NCI-H2081 (cell line): ENCODE measurements at regions not wholly inside any gene's neighbourhood (a gene's known extent, or its start where the extent isn't known, plus 50 kb on each side); places are given as distances from the start of the nearest gene placed in this dataset.

ENCODE experiments used
- DNase-seq, 2 experiments: peaks; one replicate each; lab custom pipeline; 2025; lab: John Stamatoyannopoulos, UW

- no peak for DNase-seq
Measured at GRCh38 chr5:159752622-159753275, 163.5 kb upstream of the ADRA1B start.

- DNase-seq: no peak
Measured at GRCh38 chr5:159758189-159758588, 158.1 kb upstream of the ADRA1B start.

GRCh38 chr5:159759791-159760290, 156.4 kb upstream of the ADRA1B start:
- DNase-seq: no peak

GRCh38 chr5:159762921-159763320, 153.4 kb upstream of the ADRA1B start:
- no peak for DNase-seq

- DNase-seq: no peak
Measured at GRCh38 chr5:159763562-159763961, 152.7 kb upstream of the ADRA1B start.

- no peak for DNase-seq
Measured at GRCh38 chr5:159764283-159765134, 151.8 kb upstream of the ADRA1B start.

GRCh38 chr5:159765135-159765433, 151.2 kb upstream of the ADRA1B start:
- DNase-seq: no peak

- no peak for DNase-seq
Measured at GRCh38 chr5:159765760-159766517, 150.3 kb upstream of the ADRA1B start.

GRCh38 chr5:159768243-159768642, 148.0 kb upstream of the ADRA1B start:
- no peak for DNase-seq

- no peak for DNase-seq
Measured at GRCh38 chr5:159772698-159773061, 143.6 kb upstream of the ADRA1B start.

GRCh38 chr5:159773062-159773924, 143.0 kb upstream of the ADRA1B start:
- peak; percentile 40 to 68 for DNase-seq

GRCh38 chr5:159774476-159775031, 141.7 kb upstream of the ADRA1B start:
- DNase-seq: peak; percentile 10 to 38

GRCh38 chr5:159775890-159776289, 140.4 kb upstream of the ADRA1B start:
- no peak for DNase-seq

GRCh38 chr5:159777049-159777660, 139.1 kb upstream of the ADRA1B start:
- no peak for DNase-seq

GRCh38 chr5:159779481-159779880, 136.8 kb upstream of the ADRA1B start:
- no peak for DNase-seq

GRCh38 chr5:159780246-159780645, 136.0 kb upstream of the ADRA1B start:
- DNase-seq: no peak

- no peak for DNase-seq
Measured at GRCh38 chr5:159781626-159782157, 134.6 kb upstream of the ADRA1B start.

GRCh38 chr5:159782197-159782994, 133.9 kb upstream of the ADRA1B start:
- DNase-seq: no peak

GRCh38 chr5:159782995-159783300, 133.3 kb upstream of the ADRA1B start:
- DNase-seq: no peak

- DNase-seq: no peak
Measured at GRCh38 chr5:159783726-159784247, 132.5 kb upstream of the ADRA1B start.
